ENCODE measurements at regions not wholly inside any gene's neighbourhood (a gene's known extent, or its start where the extent isn't known, plus 50 kb on each side); places are given as distances from the start of the nearest gene placed in this dataset.

- no peak for TF ChIP-seq POU6F1 (CRISPR knock-in tag; IDR thresholded peaks at IDR 0.05; ENCODE audit: borderline replicate concordance, low read depth)
- no peak for TF ChIP-seq PATZ1 (CRISPR knock-in tag; IDR thresholded peaks at IDR 0.05; ENCODE audit: borderline replicate concordance)
- no peak for TF ChIP-seq ZFP3 (CRISPR knock-in tag; IDR thresholded peaks at IDR 0.05)
- no peak for TF ChIP-seq PPARA (CRISPR knock-in tag; IDR thresholded peaks at IDR 0.05; ENCODE audit: borderline replicate concordance)
- TF ChIP-seq TOX (CRISPR knock-in tag; IDR thresholded peaks at IDR 0.05; ENCODE audit: borderline replicate concordance) = no peak
- no peak for TF ChIP-seq ZFP30 (CRISPR knock-in tag; IDR thresholded peaks at IDR 0.05)
- no peak for TF ChIP-seq ZNF70 (CRISPR knock-in tag; IDR thresholded peaks at IDR 0.05)
- TF ChIP-seq ISL1 (CRISPR knock-in tag; IDR thresholded peaks at IDR 0.05) = no peak
- TF ChIP-seq SNAI2 (CRISPR knock-in tag; IDR thresholded peaks at IDR 0.05) = no peak
- no peak for TF ChIP-seq ZC3H10 (CRISPR knock-in tag; IDR thresholded peaks at IDR 0.05)
- no peak for TF ChIP-seq ZNF565 (CRISPR knock-in tag; conservative IDR thresholded peaks at IDR 0.05; ENCODE audit: low read depth)
- TF ChIP-seq TSHZ2 (CRISPR knock-in tag; IDR thresholded peaks at IDR 0.05) = no peak
- no peak for TF ChIP-seq RARB (CRISPR knock-in tag; IDR thresholded peaks at IDR 0.05)
Observed at GRCh38 chr2:78715293-78715692, 310.2 kb upstream of the REG3G start.

Measured in SK-N-SH treated with all-trans-retinoic acid at 6 μM for 48 hours (cell line).